Esophagus squamous epithelium (tissue), 5 donors: ENCODE measurements at regions not wholly inside any gene's neighbourhood (a gene's known extent, or its start where the extent isn't known, plus 50 kb on each side); places are given as distances from the start of the nearest gene placed in this dataset.

Experiments
- DNase-seq: peaks from one replicate; lab custom pipeline; 2025; lab: John Stamatoyannopoulos, UW
- H3K27ac ChIP-seq, 4 donors: fragments of 200-600 bp; sonication (generic); one replicate each; pipeline ENCODE4 v1.5.1; 2016 to 2019; ENCODE audit warnings: mild to moderate bottlenecking in 1 of 4
- H3K27me3 ChIP-seq, 4 donors: fragments of 200-600 bp; sonication (generic); 1 replicate in 3 of 4; 2 replicates in 1 of 4; pipeline versions ENCODE4 v1.5.1 to v1.6.0; 2017 to 2021; ENCODE audit warnings: antibody characterized with exemption in 1 of 4
- H3K36me3 ChIP-seq, 3 donors: fragments of 200-600 bp; sonication (generic); one replicate each; pipeline ENCODE4 v1.5.1; 2016 to 2019
- H3K4me1 ChIP-seq, 3 donors: fragments of 200-600 bp; sonication (generic); one replicate each; pipeline ENCODE4 v1.5.1; 2017 to 2019
- H3K4me3 ChIP-seq, 4 donors: fragments of 200-600 bp; sonication (generic); 1 replicate in 3 of 4; 2 replicates in 1 of 4; pipeline ENCODE4 v1.5.1; 2016 to 2019; ENCODE audit warnings: mild to moderate bottlenecking in 2 of 4, moderate library complexity in 1 of 4
- H3K9me3 ChIP-seq, 3 donors: fragments of 200-600 bp; sonication (generic); one replicate each; pipeline ENCODE4 v1.5.1; 2016 to 2019
- POLR2A ChIP-seq, 4 donors: fragments of 450-650 bp; IDR thresholded peaks; one replicate each; pipeline ENCODE4 v1.6.1; 2017; ENCODE audit warnings: antibody characterized with exemption in 4 of 4, mild to moderate bottlenecking in 4 of 4, moderate library complexity in 3 of 4
- WGBS, 2 donors: methylation state at CpG; one replicate each; pipeline ENCODE4 v1.1.5; 2018; 5-methylcytosine and 5-hydroxymethylcytosine counted together
- intact Hi-C: fragments of 100-400 bp; cut with DNase I; formaldehyde crosslinking; loops from one replicate; pipeline ENCODE4 v1.15.0; 2022
- TF ChIP-seq, protein P1 (sequence below), 6 experiments: fragments of 450-650 bp in 4 of 6; fragments of 200-600 bp in 2 of 6; sonication (generic) in 2 of 6; IDR thresholded peaks; one replicate each; pipeline ENCODE4 v1.5.1; 2016 to 2019; ENCODE audit warnings: antibody characterized with exemption in 6 of 6, mild to moderate bottlenecking in 4 of 6, moderate library complexity in 4 of 6
- donor health status: DM: yes; HTN: yes; CAD: no.

DNA sequence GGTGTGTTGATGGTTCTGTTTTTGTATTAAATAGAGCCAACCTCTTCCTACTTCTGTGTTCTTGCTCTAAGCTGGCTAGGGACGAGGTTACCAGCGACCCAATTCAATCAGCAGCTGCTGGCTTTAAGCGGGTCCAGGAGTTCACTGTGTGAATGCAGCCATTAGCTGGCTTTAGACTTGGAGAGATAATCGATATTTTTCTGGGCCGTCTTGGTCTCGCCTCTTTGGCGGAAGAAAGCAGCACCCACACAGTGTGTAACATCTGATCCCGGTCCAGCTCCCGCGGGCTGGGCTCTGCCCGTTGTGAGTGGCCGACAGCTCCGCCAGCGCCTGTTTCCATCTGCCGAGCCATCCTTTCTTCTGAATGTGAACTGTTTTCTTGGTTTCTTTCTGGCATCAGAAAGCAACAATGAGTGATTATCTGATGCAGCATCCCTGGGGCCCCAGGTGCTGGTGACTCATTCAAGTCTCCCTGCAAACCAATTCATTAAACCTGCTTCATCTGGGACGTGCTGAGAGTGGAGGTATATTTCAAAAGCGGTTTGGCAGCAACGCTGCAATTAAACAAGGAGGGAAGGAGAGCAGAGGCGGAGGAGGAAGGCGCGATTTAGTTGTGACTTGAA lies 90.8 kb upstream of the IRX4 start:
- DNase-seq, result no peak
- intact Hi-C loops, result no loop called here
- WGBS, 2 donors, result 39 to 62% methylated on average over 18 to 20 of the region's 21 CpGs

DNA sequence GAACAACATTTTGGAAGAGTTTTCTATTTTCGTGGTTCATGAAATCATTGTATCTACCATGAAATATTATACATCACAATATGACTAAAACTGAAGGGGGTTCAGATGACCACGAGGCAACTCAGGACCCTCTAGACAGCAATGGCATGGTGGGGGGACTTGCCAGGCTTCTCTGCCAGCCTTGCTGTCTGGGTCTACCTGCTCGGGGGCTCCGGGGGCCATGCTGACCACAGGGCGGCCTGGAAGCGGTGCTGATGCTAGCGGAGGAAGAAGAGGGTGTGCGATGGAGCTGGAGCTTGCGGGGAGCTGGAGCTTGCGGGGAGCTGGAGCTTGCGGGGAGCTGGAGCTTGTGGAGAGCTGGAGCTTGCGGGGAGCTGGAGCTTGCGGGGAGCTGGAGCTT lies 89.2 kb upstream of the IRX4 start:
- Histone ChIP-seq H3K27me3 (no peaks in the 10 kb centered on the region), H3K27ac (no peak overlapping the region), H3K9me3 (no peaks in the 10 kb centered on the region), H3K4me3 (no peak overlapping the region), H3K4me1 (peaks cover 5 to 41% (median 7%) of the 10 kb centered on the region in 3 donors), H3K36me3 (no peaks in the 10 kb centered on the region)
- WGBS, 2 donors, result 90% methylated on average over 6 to 11 of the region's 13 CpGs
- TF ChIP-seq, protein P1, sequence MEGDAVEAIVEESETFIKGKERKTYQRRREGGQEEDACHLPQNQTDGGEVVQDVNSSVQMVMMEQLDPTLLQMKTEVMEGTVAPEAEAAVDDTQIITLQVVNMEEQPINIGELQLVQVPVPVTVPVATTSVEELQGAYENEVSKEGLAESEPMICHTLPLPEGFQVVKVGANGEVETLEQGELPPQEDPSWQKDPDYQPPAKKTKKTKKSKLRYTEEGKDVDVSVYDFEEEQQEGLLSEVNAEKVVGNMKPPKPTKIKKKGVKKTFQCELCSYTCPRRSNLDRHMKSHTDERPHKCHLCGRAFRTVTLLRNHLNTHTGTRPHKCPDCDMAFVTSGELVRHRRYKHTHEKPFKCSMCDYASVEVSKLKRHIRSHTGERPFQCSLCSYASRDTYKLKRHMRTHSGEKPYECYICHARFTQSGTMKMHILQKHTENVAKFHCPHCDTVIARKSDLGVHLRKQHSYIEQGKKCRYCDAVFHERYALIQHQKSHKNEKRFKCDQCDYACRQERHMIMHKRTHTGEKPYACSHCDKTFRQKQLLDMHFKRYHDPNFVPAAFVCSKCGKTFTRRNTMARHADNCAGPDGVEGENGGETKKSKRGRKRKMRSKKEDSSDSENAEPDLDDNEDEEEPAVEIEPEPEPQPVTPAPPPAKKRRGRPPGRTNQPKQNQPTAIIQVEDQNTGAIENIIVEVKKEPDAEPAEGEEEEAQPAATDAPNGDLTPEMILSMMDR (IDR thresholded peaks at IDR 0.05), result no peak
- no peak for TF ChIP-seq POLR2A (IDR thresholded peaks at IDR 0.05)
- intact Hi-C loops, result no loop called here
- DNase-seq, result no peak

More for the DNA sequence above, 90.8 kb upstream of the IRX4 start:
- TF ChIP-seq, protein P1 (IDR thresholded peaks at IDR 0.05), result no peak
- TF ChIP-seq POLR2A (IDR thresholded peaks at IDR 0.05), result peak in 1 of 4 donors; percentile 19
- H3K4me1 ChIP-seq, result peaks cover 5 to 41% (median 7%) of the 10 kb centered on the region in 3 donors
- H3K27ac ChIP-seq, result peak overlapping the region; percentile 58 to 82 (median 74)
- no peak overlapping the region for H3K4me3 ChIP-seq
- no peaks in the 10 kb centered on the region for H3K27me3 ChIP-seq
- no peaks in the 10 kb centered on the region for H3K36me3 ChIP-seq
- H3K9me3 ChIP-seq, result no peaks in the 10 kb centered on the region

DNA sequence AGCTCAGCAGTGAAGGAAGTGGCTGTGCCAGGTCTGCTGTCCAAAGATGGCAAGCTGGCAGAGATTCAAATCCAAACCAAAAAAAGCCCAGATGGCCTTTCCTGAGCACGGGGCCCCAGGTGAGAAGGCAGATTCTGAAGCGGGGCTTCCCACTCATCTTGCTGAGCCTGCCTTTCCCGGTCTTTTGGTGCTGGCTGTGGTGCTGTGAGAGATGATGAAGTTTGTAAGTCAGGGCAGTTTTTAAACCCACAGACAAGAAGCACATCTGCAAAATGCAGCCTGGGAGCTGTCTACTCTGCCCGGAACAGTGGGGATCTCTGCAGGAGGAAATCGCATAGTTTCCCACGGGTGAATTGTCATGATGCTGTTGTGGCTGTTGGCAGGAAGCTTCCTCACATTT lies 85.0 kb upstream of the IRX4 start:
- peaks cover 0 to 17% (median 8%) of the 10 kb centered on the region in 3 donors for H3K4me1 ChIP-seq
- H3K27ac ChIP-seq, result peak overlapping the region in 1 of 4 donors; percentile 29
- DNase-seq, result no peak
- H3K9me3 ChIP-seq, result no peaks in the 10 kb centered on the region
- no peak for TF ChIP-seq POLR2A (IDR thresholded peaks at IDR 0.05)
- TF ChIP-seq, protein P1 (IDR thresholded peaks at IDR 0.05), result no peak
- no peak overlapping the region for H3K4me3 ChIP-seq
- 44 to 57% methylated on average over 6 of the region's 6 CpGs for WGBS, 2 donors
- H3K27me3 ChIP-seq, result peaks cover 0 to 6% (median 0%) of the 10 kb centered on the region in 4 donors
- no peaks in the 10 kb centered on the region for H3K36me3 ChIP-seq
- intact Hi-C loops, result no loop called here

DNA sequence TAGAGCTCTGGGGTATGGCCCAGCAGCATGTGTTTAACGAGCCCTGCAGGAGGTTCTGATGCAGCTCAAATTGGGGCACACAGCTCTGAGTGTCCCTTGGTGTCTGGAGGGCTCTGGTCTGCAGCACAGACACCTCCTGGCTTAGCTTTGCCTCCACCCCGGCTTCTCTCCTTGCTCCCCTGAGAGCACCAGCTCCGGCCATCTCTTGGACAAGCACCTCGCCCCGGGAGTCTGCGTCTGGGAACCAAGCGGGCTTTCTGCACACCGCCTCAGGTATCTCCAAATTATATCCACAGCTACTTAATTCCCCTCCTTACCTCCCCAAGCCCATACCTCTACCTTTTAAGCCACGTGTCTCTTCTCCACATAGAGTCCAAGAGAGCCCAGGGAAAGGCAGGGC lies 83.7 kb upstream of the IRX4 start:
- Histone ChIP-seq H3K9me3 (no peaks in the 10 kb centered on the region), H3K36me3 (no peaks in the 10 kb centered on the region), H3K27ac (no peak overlapping the region), H3K27me3 (peaks cover 0 to 6% (median 0%) of the 10 kb centered on the region in 4 donors), H3K4me3 (no peak overlapping the region), H3K4me1 (peaks cover 3 to 26% (median 14%) of the 10 kb centered on the region in 3 donors)
- intact Hi-C loops, result no loop called here
- TF ChIP-seq, protein P1 (IDR thresholded peaks at IDR 0.05), result no peak
- TF ChIP-seq POLR2A (IDR thresholded peaks at IDR 0.05), result no peak
- 69 to 79% methylated on average over 8 to 9 of the region's 9 CpGs for WGBS, 2 donors
- no peak for DNase-seq

DNA sequence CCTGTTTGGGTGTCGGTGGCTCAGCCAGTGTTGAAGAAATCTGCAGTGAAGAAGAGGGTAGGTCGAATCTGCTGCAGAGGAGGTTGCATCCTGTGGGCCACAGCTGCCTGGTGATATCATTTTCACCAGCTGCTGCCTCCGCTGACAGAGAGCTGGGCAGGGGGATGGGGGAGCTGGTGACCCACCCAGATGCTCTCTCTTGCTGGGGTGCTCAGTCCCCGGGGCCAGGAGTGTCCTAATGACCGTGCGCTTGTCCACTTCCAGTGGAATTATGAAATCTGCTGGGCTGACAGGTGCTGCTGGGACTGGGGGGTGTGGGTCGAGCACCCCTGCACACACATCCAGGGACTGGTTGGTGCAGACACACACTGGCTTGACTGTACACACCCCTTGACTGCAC lies 83.2 kb upstream of the IRX4 start:
- WGBS, 2 donors, result 70 to 82% methylated on average over 3 to 6 of the region's 7 CpGs
- no peak overlapping the region for H3K27ac ChIP-seq
- H3K4me3 ChIP-seq, result no peak overlapping the region
- no peak for DNase-seq
- intact Hi-C loops, result no loop called here
- H3K36me3 ChIP-seq, result no peaks in the 10 kb centered on the region
- H3K9me3 ChIP-seq, result no peaks in the 10 kb centered on the region
- H3K4me1 ChIP-seq, result peaks cover 3 to 29% (median 14%) of the 10 kb centered on the region in 3 donors
- TF ChIP-seq, protein P1 (IDR thresholded peaks at IDR 0.05), result no peak
- TF ChIP-seq POLR2A (IDR thresholded peaks at IDR 0.05), result no peak
- peaks cover 0 to 6% (median 0%) of the 10 kb centered on the region in 4 donors for H3K27me3 ChIP-seq
